ENCODE measurements at regions not wholly inside any gene's neighbourhood (a gene's known extent, or its start where the extent isn't known, plus 50 kb on each side); places are given as distances from the start of the nearest gene placed in this dataset.
A peak's percentile ranks its signal among the peaks of the same experiment; 100 is the strongest.

DNA sequence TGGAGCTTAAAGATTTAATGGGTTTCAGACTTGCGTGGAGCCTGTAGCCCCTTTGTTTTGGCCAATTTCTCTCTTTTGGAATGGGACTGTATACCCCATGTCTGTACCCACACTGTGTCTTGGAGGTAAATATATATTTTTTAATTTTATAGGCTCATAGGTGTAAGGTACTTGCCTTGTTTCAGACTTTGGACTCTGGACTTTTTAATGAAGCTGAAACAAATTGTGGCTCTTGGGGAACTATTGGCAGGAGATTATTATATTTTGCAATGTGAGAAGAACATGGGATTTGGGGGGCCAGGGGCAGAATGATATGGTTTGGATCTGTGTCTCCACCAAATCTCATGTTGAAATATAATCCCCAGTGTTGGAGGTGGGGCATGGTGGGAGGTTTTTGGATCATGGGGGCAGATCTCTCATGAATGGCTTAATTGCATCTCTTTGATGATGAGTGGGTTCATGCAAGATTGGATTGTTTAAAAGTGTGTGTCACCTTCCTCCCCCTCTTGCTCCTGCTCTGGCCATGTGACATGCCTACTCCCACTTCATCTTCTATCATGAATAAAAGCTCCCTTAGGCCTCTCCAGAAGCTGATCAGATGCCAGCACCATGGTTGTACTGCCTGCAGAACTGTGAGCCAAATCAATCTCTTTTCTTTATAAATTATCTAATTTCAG, 74.1 kb upstream of the ARHGAP20 start:
- TF ChIP-seq, protein P1, sequence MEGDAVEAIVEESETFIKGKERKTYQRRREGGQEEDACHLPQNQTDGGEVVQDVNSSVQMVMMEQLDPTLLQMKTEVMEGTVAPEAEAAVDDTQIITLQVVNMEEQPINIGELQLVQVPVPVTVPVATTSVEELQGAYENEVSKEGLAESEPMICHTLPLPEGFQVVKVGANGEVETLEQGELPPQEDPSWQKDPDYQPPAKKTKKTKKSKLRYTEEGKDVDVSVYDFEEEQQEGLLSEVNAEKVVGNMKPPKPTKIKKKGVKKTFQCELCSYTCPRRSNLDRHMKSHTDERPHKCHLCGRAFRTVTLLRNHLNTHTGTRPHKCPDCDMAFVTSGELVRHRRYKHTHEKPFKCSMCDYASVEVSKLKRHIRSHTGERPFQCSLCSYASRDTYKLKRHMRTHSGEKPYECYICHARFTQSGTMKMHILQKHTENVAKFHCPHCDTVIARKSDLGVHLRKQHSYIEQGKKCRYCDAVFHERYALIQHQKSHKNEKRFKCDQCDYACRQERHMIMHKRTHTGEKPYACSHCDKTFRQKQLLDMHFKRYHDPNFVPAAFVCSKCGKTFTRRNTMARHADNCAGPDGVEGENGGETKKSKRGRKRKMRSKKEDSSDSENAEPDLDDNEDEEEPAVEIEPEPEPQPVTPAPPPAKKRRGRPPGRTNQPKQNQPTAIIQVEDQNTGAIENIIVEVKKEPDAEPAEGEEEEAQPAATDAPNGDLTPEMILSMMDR (IDR thresholded peaks at IDR 0.05; ENCODE audit: low read depth, low read length, missing input control): no peak
- no peak for TF ChIP-seq GABPA (IDR thresholded peaks at IDR 0.05 in 1 of 2, conservative IDR thresholded peaks at IDR 0.05 in 1 of 2)
- no peak for TF ChIP-seq YY1 (IDR thresholded peaks at IDR 0.05)
- TF ChIP-seq HNF4A (conservative IDR thresholded peaks at IDR 0.05): peak; percentile 63 to 66
- no peak for TF ChIP-seq TAF1 (conservative IDR thresholded peaks at IDR 0.05)
- TF ChIP-seq, protein P2, sequence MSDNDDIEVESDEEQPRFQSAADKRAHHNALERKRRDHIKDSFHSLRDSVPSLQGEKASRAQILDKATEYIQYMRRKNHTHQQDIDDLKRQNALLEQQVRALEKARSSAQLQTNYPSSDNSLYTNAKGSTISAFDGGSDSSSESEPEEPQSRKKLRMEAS (IDR thresholded peaks at IDR 0.05): no peak
- TF ChIP-seq RAD21 (IDR thresholded peaks at IDR 0.05): no peak
- no peak for TF ChIP-seq SP1 (IDR thresholded peaks at IDR 0.05)
- TF ChIP-seq, protein P3, sequence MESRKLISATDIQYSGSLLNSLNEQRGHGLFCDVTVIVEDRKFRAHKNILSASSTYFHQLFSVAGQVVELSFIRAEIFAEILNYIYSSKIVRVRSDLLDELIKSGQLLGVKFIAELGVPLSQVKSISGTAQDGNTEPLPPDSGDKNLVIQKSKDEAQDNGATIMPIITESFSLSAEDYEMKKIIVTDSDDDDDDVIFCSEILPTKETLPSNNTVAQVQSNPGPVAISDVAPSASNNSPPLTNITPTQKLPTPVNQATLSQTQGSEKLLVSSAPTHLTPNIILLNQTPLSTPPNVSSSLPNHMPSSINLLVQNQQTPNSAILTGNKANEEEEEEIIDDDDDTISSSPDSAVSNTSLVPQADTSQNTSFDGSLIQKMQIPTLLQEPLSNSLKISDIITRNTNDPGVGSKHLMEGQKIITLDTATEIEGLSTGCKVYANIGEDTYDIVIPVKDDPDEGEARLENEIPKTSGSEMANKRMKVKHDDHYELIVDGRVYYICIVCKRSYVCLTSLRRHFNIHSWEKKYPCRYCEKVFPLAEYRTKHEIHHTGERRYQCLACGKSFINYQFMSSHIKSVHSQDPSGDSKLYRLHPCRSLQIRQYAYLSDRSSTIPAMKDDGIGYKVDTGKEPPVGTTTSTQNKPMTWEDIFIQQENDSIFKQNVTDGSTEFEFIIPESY (IDR thresholded peaks at IDR 0.05): no peak
- TF ChIP-seq, protein P4, sequence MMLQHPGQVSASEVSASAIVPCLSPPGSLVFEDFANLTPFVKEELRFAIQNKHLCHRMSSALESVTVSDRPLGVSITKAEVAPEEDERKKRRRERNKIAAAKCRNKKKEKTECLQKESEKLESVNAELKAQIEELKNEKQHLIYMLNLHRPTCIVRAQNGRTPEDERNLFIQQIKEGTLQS (IDR thresholded peaks at IDR 0.05): no peak
- TF ChIP-seq, protein P5, sequence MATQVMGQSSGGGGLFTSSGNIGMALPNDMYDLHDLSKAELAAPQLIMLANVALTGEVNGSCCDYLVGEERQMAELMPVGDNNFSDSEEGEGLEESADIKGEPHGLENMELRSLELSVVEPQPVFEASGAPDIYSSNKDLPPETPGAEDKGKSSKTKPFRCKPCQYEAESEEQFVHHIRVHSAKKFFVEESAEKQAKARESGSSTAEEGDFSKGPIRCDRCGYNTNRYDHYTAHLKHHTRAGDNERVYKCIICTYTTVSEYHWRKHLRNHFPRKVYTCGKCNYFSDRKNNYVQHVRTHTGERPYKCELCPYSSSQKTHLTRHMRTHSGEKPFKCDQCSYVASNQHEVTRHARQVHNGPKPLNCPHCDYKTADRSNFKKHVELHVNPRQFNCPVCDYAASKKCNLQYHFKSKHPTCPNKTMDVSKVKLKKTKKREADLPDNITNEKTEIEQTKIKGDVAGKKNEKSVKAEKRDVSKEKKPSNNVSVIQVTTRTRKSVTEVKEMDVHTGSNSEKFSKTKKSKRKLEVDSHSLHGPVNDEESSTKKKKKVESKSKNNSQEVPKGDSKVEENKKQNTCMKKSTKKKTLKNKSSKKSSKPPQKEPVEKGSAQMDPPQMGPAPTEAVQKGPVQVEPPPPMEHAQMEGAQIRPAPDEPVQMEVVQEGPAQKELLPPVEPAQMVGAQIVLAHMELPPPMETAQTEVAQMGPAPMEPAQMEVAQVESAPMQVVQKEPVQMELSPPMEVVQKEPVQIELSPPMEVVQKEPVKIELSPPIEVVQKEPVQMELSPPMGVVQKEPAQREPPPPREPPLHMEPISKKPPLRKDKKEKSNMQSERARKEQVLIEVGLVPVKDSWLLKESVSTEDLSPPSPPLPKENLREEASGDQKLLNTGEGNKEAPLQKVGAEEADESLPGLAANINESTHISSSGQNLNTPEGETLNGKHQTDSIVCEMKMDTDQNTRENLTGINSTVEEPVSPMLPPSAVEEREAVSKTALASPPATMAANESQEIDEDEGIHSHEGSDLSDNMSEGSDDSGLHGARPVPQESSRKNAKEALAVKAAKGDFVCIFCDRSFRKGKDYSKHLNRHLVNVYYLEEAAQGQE (IDR thresholded peaks at IDR 0.05): no peak
- no peak for TF ChIP-seq RXRA (IDR thresholded peaks at IDR 0.05)
- TF ChIP-seq HNF4G (IDR thresholded peaks at IDR 0.05): no peak
